Central memory CD4-positive, alpha-beta T cell (primary cell): ENCODE measurements at regions not wholly inside any gene's neighbourhood (a gene's known extent, or its start where the extent isn't known, plus 50 kb on each side); places are given as distances from the start of the nearest gene placed in this dataset.

Experiments
- DNase-seq: peaks from one replicate; pipeline ENCODE4 v3.0.0; 2022

- no peak for DNase-seq
Measured at GRCh38 chr5:2602451-2603271, 148.8 kb downstream of the IRX2 start.

GRCh38 chr5:2598503-2598902, 153.0 kb downstream of the IRX2 start:
- no peak for DNase-seq

GRCh38 chr5:2594701-2595100, 156.8 kb downstream of the IRX2 start:
- no peak for DNase-seq

GRCh38 chr5:2592766-2593165, 158.7 kb downstream of the IRX2 start:
- DNase-seq = no peak

- DNase-seq = no peak
Measured at GRCh38 chr5:2591777-2592453, 159.6 kb downstream of the IRX2 start.

GRCh38 chr5:2588850-2589501, 162.5 kb downstream of the IRX2 start:
- DNase-seq = no peak

GRCh38 chr5:2587189-2588031, 164.1 kb downstream of the IRX2 start:
- no peak for DNase-seq

- DNase-seq = no peak
Measured at GRCh38 chr5:2586016-2586715, 165.3 kb downstream of the IRX2 start.

GRCh38 chr5:2584579-2585269, 166.8 kb downstream of the IRX2 start:
- no peak for DNase-seq

GRCh38 chr5:2582507-2582906, 169.0 kb downstream of the IRX2 start:
- DNase-seq = no peak

- DNase-seq = no peak
Measured at GRCh38 chr5:2582106-2582505, 169.4 kb downstream of the IRX2 start.

- DNase-seq = no peak
Measured at GRCh38 chr5:2581418-2581817, 170.1 kb downstream of the IRX2 start.

GRCh38 chr5:2579126-2579525, 172.4 kb downstream of the IRX2 start:
- no peak for DNase-seq

GRCh38 chr5:2577312-2578036, 174.0 kb downstream of the IRX2 start:
- DNase-seq = no peak

- DNase-seq = no peak
Measured at GRCh38 chr5:2576823-2577222, 174.7 kb downstream of the IRX2 start.

GRCh38 chr5:2575871-2576270, 175.6 kb downstream of the IRX2 start:
- DNase-seq = no peak

- DNase-seq = no peak
Measured at GRCh38 chr5:2575292-2575691, 176.2 kb downstream of the IRX2 start.

GRCh38 chr5:2574155-2574554, 177.3 kb downstream of the IRX2 start:
- DNase-seq = no peak

GRCh38 chr5:2570586-2570985, 180.9 kb downstream of the IRX2 start:
- DNase-seq = no peak

- no peak for DNase-seq
Measured at GRCh38 chr5:2569774-2570542, 181.5 kb downstream of the IRX2 start.
